GM19438 (cell line): ENCODE measurements at regions not wholly inside any gene's neighbourhood (a gene's known extent, or its start where the extent isn't known, plus 50 kb on each side); places are given as distances from the start of the nearest gene placed in this dataset.
A peak's percentile ranks its signal among the peaks of the same experiment; 100 is the strongest.
"Not testable (repeated sequence)": the region's sequence is repeated elsewhere in the genome, so short reads cannot be mapped to it uniquely, and the experiment has no call there.

Experiments
- ATAC-seq: cut with Tn5 transposase; IDR thresholded peaks from one replicate; pipeline ENCODE4 v1.9.1; 2021; ENCODE audit warnings: low read depth; ENCODE audit not compliant: unreplicated experiment

DNA sequence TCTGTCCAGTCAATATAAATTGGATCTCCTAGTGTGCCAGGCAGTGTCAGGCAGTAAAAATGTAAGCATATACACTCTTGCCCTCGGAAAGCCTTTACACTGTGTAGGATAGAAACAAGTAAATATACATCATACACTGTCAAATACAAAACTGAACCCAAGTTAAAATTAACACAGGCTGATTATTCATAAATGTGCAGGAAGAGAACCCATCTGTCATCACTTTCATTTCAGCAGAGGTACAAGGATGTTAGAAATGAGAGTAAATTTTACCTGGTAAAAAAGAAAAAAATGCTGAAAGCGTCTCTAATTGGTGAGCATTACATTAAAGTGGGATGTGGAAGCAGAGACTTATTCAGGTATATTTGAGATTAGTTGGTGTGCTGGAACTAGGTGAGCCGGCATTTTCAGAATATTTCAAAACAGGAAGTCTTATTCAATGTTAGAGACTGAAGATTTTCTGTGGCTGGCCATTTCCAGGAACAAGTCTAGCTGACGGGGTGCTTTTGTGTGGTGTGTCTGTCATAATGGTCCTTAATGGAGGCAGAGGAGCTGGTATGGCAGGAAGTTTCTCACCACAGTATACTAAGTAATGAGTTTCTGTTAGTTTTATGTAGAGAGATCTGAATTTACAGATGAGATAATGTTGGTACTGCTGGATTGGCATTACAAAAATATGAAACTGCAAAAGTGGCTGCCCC lies 192.6 kb downstream of the CASP12 start:
- peak; percentile 99 for ATAC-seq

DNA sequence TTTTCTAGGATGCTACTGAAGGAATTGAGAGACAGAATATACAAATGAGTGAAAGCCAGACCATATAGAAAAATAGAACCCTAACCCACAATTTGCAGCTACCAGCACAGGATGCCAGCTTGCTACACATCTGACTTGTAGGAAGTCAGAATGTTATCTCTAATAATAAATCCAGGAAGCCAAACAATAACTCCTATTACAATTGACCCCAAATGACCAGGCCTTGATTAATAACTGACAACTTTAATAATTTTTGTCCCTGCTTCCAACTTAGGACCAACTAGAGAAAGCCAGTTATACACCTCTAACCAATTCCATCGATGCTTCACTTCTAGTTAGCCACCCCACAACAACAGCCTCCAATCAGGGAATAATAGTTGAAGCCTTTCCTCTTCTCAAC lies 193.4 kb downstream of the CASP12 start:
- ATAC-seq = no peak

GRCh38 chr11:104704146-104704830 lies 194.0 kb downstream of the CASP12 start:
- no peak for ATAC-seq

- no peak for ATAC-seq
Observed at GRCh38 chr11:104700609-104701008, 197.7 kb downstream of the CASP12 start.

- ATAC-seq = no peak
Observed at GRCh38 chr11:104699981-104700380, 198.3 kb downstream of the CASP12 start.

- ATAC-seq = no peak
Observed at GRCh38 chr11:104695065-104695463, 203.2 kb downstream of the CASP12 start.

DNA sequence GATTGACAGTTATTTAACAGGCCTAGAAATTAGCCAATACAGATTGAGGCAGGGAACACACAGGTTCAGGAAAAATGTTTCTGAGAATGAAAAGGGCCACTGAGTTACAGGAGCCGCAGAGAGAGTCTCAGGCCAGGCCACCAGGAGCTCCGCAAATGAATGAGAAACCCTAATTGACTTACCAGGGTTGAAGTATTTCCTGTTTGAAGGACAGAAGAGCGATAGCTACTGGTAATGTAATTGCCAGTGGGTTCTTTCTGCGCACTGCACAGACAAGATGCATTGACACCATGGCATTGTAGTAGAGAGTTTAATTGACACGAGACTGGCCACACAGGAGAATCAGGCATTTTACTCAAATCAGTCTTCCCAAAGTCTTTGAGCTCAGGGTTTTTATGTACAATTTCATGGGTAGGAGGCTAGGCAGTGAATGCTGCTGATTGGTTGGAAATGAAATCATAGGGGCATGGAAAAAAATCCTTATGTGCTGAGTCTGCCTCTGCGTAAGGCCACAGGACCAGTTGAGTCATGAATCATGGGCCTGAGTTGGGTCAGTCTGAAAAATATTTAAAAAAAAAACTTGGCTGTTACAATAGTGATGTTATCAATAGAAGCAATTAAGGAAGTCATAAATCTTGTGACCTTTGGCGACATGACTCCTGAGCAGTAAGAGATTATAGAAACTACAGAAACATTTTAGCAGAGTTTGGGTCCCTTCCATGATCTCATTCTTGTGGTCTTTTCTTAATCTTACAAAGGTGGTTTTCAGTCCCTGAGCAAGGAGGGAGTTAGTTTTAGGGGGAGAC lies 203.8 kb downstream of the CASP12 start:
- no peak for ATAC-seq

DNA sequence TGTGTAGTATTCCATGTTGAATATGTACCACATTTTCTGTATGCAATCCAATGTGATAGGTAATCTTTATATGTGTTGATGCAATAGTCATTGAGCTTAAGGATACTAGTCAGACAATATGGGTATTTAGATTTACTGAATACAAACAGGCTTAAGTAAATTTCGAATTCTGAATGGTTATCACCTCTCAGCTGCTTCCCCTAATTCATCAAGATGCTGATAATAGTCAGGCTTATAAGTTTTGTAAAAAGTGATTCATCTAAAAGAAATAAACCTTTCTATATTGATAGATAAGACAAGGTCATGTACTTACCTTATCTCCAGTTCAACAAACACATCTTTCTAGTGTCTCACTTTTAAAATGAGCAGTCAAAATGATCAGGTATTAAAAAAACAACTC lies 205.5 kb downstream of the CASP12 start:
- no peak for ATAC-seq

DNA sequence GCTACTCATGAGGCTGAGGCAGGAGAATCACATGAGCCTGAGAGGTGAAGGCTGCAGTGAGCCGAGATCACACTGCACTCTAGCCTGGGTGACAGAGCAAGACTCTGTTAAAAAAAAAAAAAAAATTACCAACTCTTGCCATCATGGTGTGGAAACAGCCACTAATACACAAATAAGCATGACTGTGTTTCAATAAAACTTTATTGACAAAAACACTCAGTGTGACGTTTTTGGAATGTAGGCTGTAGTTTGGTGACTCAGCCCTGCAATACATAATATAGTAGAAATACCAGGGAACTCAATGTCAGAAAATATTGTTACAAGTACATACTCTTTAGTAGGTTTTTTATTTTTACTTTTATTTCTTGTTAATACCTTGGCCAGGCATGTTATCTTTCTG lies 207.1 kb downstream of the CASP12 start:
- no peak for ATAC-seq

GRCh38 chr11:104690241-104690640 lies 208.0 kb downstream of the CASP12 start:
- no peak for ATAC-seq

GRCh38 chr11:104688731-104689130 lies 209.5 kb downstream of the CASP12 start:
- no peak for ATAC-seq

DNA sequence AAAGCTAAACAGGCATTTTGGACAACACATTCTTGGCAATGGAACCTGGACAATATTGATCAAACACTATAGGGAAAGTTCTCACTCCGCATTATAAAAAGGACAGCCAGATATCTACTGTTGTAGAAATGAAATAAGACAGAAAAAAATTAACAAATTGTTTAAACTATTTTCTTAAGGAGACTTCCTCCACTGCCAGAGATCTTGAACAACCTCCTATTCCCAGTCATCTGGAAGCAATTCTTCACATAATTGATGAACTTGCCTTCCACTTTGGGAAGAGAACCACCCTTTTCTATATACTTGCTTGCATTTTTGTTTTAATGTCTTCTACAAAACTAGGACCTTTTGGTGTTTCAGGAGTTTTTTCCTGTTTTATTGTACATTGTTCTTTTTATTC lies 216.1 kb downstream of the CASP12 start:
- ATAC-seq = no peak

DNA sequence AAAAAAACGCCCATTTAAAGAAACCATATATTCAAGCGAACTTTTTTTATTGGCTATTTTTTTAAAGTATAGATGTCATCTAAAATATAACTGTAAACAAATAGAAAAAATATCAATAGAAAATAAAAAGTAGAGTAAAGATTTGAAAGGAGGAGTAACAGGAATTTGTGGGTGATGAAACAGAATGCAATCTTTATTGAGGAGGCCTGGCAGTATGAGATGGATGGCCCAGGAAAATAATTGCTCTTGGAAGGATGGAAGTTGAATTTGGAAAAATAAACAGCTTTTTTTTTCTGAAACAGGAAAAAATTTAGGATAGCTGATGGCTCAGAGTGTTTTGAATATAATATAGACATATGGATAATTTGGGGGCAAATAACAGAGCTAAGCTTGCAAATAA lies 219.0 kb downstream of the CASP12 start:
- ATAC-seq = no peak

- no peak for ATAC-seq
Observed at GRCh38 chr11:104678408-104678807, 219.9 kb downstream of the CASP12 start.

- not testable (repeated sequence) for ATAC-seq
Observed at GRCh38 chr11:104677069-104677468, 221.2 kb downstream of the CASP12 start.

- ATAC-seq = no peak
Observed at GRCh38 chr11:104672897-104673296, 225.4 kb downstream of the CASP12 start.

- ATAC-seq = no peak
Observed at GRCh38 chr11:104668797-104669463, 229.3 kb downstream of the CASP12 start.

DNA sequence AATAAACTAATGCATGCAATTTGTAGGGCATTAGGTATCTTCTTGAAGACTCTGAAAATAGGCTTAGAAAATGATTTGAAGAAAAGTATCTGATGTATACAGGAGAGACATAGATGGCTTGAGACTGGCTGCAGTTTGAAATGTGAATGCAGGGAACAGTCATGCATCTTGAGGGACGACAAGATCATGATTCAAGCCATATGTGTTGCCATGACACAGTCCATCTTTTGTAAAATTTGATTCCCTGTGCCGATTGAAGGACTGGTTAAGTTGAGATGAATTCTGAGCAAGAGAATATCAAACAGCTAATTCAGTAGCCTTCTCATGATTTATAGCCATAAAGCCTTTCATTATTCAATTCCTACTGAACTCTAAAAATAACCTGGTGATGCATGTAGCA lies 231.6 kb downstream of the CASP12 start:
- no peak for ATAC-seq

- ATAC-seq = no peak
Observed at GRCh38 chr11:104665641-104666040, 232.6 kb downstream of the CASP12 start.

- ATAC-seq = no peak
Observed at GRCh38 chr11:104663190-104664140, 234.8 kb downstream of the CASP12 start.
